HG03469 (cell line): ENCODE measurements at regions not wholly inside any gene's neighbourhood (a gene's known extent, or its start where the extent isn't known, plus 50 kb on each side); places are given as distances from the start of the nearest gene placed in this dataset.

ENCODE experiments used
- ATAC-seq: cut with Tn5 transposase; IDR thresholded peaks from one replicate; pipeline ENCODE4 v1.9.1; 2021; ENCODE audit warnings: mild to moderate bottlenecking, moderate library complexity, moderate number of reproducible peaks; ENCODE audit not compliant: unreplicated experiment

DNA sequence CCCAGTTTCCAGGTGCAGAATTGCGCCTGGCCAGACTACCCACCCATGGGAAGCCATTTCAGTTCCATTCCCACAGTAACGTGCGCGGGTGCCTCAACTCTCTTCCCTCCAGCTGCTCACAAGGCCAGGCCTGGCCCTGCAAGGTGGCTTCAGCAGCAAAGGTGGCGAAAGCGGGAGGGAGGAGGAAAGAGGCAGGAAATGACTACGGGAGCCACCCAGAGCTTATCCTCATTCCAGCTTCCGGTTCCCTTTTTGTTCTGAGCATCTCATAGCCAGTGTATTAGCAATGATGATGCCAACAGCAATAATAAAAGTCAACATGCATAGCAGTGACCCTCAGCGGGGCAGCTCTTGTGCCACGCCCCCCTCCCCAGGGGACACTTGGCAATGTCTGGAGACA, 101.5 kb upstream of the BOD1 start:
- ATAC-seq, result no peak

DNA sequence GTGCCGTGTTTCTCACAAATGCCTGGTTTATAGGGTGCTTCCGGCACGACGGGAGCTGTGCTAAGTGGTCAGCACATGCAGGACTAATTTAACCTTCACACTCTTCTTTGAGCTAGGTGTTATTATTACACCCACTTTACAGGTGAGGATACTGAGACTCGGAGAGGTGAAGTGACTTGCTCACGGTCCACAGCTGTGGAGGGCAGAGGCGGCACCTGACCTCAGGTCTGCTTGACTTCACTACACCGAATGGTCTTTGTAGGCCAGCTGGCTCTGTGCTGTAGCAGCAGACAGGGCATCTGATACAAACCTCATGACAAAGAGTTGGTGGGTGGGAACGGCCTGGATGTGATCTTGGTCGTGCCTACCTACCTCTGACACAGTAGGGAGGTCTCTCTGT, 102.0 kb upstream of the BOD1 start:
- no peak for ATAC-seq

DNA sequence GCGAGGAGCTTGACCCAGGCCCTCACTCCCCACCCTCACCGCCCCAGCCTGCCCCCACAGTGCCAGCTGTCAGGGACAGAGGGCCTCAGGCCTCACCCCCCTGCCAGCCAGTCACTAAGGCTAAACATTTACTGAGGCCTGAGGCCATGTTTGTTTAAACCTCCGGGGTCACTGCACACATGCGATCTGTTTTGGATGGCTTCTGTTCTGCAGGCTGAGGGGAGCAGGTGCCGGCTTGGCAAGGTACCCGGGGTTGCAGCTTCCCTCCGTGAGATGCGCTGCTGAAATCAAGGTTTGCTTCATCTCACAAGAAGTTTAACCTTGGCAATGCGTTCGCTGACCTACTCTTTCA, 103.3 kb upstream of the BOD1 start:
- no peak for ATAC-seq

- ATAC-seq, result no peak
Measured at GRCh38 chr5:173720286-173720952, 104.0 kb upstream of the BOD1 start.

- no peak for ATAC-seq
Measured at GRCh38 chr5:173720953-173721600, 104.6 kb upstream of the BOD1 start.

DNA sequence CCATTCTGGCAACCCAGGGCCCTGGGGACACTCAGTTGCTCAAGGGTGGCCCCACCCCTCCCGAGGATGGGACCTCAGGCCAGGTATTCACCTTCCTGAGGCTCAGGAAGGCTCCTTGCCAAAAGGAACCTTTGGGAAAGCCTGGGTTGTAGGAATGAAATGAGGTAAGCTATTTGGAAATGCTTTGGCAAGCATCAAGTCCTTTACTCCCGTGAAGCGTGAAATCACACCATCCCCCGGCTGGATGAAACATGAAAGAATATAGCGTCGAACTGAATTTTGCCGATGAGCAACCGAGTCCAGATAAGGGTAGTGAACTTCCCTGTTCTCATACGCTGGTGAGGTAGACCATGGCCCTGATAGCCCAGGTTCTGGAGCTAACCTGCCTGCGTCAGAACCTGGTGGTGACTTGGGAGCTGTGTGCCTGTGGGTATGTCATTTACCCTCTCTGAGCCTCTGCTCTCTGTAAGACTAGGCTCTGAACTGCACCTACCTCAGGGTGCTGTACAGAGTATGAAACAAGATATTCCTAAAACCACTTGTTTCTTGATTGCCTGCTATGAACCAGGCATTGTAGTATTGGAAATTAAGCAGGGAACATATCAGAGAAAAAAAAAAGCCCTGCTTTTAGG, 105.3 kb upstream of the BOD1 start:
- ATAC-seq, result no peak

DNA sequence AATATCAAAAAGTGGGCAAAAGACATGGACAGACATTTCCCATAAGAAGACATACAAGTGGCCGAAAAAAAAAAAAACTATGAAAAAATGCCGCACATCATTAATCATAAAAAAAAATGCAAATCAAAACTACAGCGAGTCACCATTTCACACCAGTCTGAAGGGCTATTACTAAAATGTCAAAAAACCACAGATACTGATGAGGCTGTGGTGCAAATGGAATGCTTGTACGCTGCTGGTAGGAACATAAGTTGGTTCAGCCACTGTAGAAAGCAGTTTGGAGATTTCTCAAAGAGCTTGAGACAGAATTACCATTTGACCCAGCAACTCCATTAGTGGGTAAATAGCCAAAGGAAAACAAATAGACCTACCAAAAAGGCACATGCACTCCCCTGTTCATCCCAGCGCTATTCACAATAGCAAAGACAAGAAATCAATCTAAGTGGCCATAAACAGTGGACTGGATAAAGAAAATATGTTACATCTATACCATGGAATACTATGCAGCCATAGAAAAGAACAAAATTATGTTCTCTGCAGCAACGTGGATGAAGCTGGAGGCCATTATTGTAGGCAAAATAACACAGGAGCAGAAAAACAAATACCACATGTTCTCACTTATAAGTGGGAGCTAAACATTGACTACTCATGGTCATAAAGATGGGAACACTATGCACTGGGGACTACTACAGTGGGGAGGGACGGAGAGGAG, 110.6 kb upstream of the BOD1 start:
- ATAC-seq, result no peak

GRCh38 chr5:173727839-173728778, 111.7 kb upstream of the BOD1 start:
- ATAC-seq, result no peak

GRCh38 chr5:173729079-173729765, 112.8 kb upstream of the BOD1 start:
- ATAC-seq, result no peak

- no peak for ATAC-seq
Measured at GRCh38 chr5:173730632-173731298, 114.3 kb upstream of the BOD1 start.

DNA sequence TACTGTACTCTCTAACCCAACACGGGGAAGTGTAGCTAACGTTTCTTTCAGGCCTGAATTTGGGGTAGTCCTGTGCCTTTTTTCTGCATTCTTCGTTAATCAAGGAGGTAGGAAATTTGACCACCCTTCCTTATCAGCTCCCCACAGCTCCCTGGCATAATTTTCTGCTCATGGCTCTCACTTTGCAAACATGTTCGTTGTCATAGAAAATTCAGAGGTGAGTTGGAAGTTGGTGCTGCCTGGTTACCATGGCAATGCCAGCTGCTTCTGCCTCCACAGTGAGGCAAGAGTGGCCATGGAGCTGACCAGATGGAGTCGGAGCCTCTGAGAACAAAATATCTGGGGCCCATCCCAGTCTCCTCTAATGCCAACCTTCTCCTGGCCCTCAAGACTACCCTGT, 116.6 kb upstream of the BOD1 start:
- ATAC-seq, result no peak

GRCh38 chr5:173733425-173733824, 117.0 kb upstream of the BOD1 start:
- no peak for ATAC-seq

GRCh38 chr5:173733831-173734501, 117.5 kb upstream of the BOD1 start:
- no peak for ATAC-seq

DNA sequence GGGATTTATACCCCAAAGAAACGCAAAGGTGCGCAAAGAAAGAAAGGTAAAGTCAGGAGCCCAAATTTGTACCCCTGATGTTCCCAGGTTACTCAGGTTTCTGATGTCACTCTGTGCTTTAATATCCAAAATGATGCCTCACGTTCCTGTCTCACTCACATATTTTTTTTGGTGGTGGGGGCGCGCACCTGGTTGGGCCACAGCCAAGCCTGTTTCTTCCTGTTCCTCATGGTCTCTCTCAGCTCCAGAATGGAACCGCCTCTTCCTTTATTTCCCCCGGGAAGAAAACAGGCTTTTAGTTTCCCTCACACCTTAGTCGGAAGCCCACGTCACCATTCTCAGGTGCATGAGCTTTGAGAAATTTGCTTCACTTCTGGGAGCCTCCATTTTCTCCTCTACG, 118.3 kb upstream of the BOD1 start:
- no peak for ATAC-seq

- ATAC-seq, result no peak
Measured at GRCh38 chr5:173735184-173735583, 118.7 kb upstream of the BOD1 start.

DNA sequence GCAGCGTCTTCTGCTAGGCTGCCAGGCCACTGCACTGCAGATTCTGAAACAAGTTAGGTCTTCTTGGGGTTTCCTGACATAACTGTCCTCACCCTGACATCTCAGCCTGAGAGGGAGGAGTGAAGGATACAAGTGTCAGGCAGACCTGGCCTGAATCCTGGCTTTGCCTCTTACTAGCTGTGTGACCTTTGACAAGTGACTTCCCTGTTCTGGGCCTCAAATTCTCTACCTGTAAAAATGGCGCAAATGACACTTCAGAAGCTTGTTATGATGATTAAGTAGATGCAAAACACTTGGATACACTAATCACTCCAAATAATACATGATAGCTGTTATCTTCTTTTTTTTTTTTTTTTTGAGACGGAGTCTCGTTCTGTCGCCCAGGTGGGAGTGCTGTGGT, 119.2 kb upstream of the BOD1 start:
- no peak for ATAC-seq

- no peak for ATAC-seq
Measured at GRCh38 chr5:173736374-173736773, 119.9 kb upstream of the BOD1 start.

- ATAC-seq, result peak; percentile 81
Measured at GRCh38 chr5:173736923-173737412, 120.5 kb upstream of the BOD1 start.

DNA sequence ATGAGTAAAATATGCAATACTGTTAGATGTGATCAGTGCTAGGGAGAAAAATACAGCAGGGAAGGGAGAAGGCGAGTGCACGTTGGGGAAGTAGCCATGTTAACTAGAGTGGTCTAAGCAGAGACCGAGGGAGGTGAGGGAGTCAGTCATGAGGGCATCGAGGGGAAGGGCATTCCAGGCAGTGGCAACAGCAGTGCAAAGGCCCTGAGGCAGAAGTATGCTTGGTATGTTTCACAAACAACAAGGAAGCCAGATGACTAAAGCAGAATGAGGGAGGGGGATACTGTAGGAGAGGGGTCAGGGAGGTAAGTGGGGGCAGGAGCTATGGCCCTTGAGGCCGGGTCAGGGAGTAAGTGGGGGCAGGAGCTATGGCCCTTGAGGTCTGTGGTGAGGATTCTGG, 123.3 kb upstream of the BOD1 start:
- ATAC-seq, result no peak
